ENCODE measurements at regions not wholly inside any gene's neighbourhood (a gene's known extent, or its start where the extent isn't known, plus 50 kb on each side); places are given as distances from the start of the nearest gene placed in this dataset.
"Not testable (repeated sequence)": the region's sequence is repeated elsewhere in the genome, so short reads cannot be mapped to it uniquely, and the experiment has no call there.

DNA sequence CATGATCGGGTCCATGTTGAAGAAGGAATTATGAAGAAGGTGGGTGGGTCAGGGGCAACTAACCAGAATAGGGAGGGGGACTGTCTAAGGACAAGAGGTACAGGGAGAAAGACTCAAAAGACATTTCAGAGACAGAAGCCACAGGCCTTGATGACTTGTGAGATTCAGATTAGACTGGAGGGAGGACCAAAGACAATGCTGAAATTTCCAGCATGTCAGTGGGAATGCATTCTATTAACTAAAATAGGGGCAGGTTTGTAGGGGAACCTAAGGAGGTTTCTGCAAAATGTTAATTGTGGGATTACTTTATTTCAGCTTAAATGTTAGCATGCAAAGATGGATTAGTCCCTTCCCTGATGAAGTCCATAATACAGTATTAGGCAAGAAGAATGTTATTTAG, 141.6 kb upstream of the NBPF26 start:
- H3K9me3 Mint-ChIP-seq; H3K4me1 Mint-ChIP-seq; ATAC-seq (replicated peaks); H3K36me3 Mint-ChIP-seq (ENCODE audit: low read depth); H3K4me3 Mint-ChIP-seq; H3K27me3 Mint-ChIP-seq; H3K27ac Mint-ChIP-seq: not testable (repeated sequence)

DNA sequence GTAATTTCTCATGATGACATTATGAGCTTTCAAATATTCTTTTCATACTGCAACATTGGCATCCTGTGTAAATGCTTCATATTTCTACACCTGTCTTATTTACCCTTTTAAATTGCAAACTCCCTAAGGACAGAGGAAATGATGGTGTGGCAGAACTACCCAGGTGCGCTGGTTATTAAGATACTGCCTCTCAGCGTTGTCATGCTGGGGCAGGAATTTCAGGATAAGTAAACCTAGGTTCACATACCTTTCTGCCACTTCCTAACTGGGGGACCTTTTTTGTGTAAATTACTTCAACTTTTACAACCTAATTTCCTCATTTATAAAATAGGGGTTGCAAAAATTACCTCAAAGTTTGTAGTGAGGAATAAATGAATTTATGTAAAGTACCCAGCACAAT, 137.7 kb upstream of the NBPF26 start:
- H3K9me3 Mint-ChIP-seq; ATAC-seq (replicated peaks); H3K4me3 Mint-ChIP-seq; H3K36me3 Mint-ChIP-seq (ENCODE audit: low read depth); H3K4me1 Mint-ChIP-seq; H3K27ac Mint-ChIP-seq; H3K27me3 Mint-ChIP-seq: not testable (repeated sequence)

DNA sequence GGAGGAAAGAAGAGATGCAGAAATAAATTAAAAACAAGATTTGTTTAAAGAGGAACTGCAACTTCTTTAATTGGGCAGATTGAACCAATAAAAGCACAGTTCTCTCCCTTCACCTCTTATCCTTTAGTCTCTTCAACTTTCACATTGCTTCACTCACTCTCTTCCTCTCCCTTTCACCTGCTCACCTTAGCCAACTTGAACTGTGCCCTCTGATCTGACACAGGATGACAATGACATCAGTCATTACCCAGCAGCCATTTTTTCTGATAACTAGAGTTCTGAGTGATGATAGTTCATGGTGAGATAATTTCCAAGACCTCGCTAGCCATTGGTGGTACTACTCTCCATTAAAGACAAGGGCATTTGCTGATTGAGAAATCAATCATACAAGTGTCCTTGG, 134.9 kb upstream of the NBPF26 start:
- H3K27me3 Mint-ChIP-seq; H3K27ac Mint-ChIP-seq; ATAC-seq (replicated peaks): not testable (repeated sequence)

DNA sequence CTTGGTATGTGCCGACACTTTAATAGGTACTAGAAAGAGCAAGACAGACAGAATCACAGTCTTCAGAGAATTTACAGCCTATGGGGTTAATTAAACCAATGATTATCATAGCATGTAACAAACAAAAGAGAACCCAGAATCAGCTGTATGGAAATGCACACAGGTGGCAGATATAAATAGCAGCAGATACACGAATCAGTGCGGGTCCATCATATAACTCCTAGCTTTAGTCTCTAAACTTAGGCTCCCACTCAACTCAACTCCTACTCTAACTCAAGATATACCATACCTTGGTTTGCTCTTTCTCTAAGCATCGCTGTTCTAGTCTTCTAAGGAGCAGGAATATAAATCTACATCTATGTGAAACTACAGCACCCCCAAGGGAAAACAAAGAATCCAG, 132.0 kb upstream of the NBPF26 start:
- not testable (repeated sequence) for H3K4me3 Mint-ChIP-seq, H3K4me1 Mint-ChIP-seq, H3K9me3 Mint-ChIP-seq

More for the DNA sequence above, 134.9 kb upstream of the NBPF26 start:
- H3K4me1 Mint-ChIP-seq; H3K36me3 Mint-ChIP-seq (ENCODE audit: low read depth); H3K4me3 Mint-ChIP-seq; H3K9me3 Mint-ChIP-seq: not testable (repeated sequence)

DNA sequence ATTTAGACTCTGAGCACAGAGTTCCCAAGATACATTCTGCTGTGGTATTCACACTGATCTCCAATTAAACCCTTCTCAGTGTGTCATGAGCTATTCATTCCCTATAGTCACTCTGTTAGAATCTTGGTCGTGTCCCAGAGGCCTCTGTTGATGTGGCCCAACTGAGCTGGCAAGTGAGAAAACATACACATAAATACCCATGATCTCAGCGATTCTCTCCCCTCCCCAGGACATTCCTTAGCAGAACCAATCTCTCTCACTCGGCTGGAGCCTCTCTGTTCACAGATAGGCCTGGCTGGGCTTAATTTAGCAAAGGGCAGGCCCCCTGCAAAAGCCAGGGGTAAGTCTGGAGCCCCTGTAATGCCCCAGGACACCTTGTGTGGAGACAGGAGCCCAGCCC, 130.8 kb upstream of the NBPF26 start:
- H3K4me3 Mint-ChIP-seq; H3K36me3 Mint-ChIP-seq (ENCODE audit: low read depth); H3K9me3 Mint-ChIP-seq; H3K4me1 Mint-ChIP-seq; H3K27me3 Mint-ChIP-seq; ATAC-seq (replicated peaks); H3K27ac Mint-ChIP-seq: not testable (repeated sequence)

More for the DNA sequence above, 132.0 kb upstream of the NBPF26 start:
- not testable (repeated sequence) for H3K27ac Mint-ChIP-seq; H3K27me3 Mint-ChIP-seq; H3K36me3 Mint-ChIP-seq (ENCODE audit: low read depth); ATAC-seq (replicated peaks)

DNA sequence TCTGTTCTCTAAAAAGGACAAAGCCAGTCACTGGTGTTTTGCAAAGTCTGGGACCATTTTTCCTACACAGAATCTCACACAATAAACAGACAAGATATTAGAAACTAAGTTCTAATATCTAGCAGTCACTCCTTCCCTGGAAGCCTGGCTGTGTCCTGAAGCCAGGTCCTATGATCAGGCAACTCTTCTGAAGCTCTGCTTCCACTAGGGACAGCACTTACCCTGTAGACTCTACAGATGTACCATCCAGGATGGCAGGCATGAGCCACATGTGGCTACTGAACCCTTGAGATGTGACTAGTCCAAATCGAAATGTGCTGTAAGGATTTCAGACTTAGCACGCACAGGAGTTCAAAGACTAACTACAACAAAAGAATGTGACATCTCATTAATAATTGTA, 130.1 kb upstream of the NBPF26 start:
- ATAC-seq (replicated peaks) = not testable (repeated sequence)

DNA sequence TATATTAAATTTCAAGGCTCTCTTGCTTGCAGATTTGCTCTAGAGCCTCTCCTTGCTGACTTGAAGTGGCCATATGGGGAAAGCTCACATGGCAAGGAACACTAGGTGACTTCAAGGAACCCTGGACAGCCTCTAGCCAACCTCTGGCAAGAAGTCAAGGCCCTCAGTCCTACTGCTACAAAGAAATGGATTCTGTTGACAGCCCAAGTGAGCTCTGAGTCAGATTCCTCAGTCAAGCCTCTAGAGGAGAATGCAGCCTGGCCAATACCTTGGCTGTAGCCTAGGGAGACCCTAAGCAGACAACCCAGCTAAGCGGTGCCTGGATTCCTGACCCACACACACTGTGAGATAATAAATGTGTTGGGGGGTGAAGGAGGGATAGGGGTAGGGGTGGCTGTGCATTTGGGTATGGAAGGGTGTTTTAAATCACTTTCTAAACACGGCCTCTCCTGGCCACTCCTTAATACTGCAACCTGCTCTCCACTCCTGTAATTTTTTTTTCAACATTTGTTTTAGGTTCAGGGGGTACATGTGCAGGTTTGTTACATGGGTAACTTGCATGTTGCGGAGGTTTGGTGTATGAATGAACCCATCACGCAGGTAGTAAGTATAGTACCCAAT, 125.3 kb upstream of the NBPF26 start:
- H3K36me3 Mint-ChIP-seq (ENCODE audit: low read depth); H3K9me3 Mint-ChIP-seq; ATAC-seq (replicated peaks); H3K4me1 Mint-ChIP-seq; H3K27me3 Mint-ChIP-seq; H3K27ac Mint-ChIP-seq; H3K4me3 Mint-ChIP-seq: not testable (repeated sequence)

More for the DNA sequence above, 130.1 kb upstream of the NBPF26 start:
- H3K9me3 Mint-ChIP-seq; H3K27ac Mint-ChIP-seq; H3K4me1 Mint-ChIP-seq; H3K27me3 Mint-ChIP-seq; H3K4me3 Mint-ChIP-seq; H3K36me3 Mint-ChIP-seq (ENCODE audit: low read depth): not testable (repeated sequence)

DNA sequence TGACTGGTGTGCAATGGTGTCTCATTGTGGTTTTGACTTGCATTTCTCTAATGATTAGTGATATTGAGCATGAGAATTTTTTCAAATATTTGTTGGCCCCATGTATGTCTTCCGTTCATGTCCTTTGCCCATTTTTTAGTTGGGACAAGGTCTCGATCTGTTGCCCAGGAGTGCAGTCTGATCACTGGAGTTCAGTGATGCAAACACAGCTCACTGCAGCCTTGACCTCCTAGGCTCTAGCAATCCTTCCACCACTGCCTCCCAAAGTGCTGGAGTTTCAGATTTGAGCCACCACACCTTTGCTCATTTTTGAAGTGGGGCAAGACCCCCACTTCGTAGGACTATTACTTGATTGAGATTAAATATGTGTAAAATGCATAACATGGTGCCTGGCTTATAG, 124.2 kb upstream of the NBPF26 start:
- H3K27me3 Mint-ChIP-seq; H3K4me1 Mint-ChIP-seq; H3K27ac Mint-ChIP-seq; ATAC-seq (replicated peaks); H3K4me3 Mint-ChIP-seq; H3K36me3 Mint-ChIP-seq (ENCODE audit: low read depth); H3K9me3 Mint-ChIP-seq: not testable (repeated sequence)

DNA sequence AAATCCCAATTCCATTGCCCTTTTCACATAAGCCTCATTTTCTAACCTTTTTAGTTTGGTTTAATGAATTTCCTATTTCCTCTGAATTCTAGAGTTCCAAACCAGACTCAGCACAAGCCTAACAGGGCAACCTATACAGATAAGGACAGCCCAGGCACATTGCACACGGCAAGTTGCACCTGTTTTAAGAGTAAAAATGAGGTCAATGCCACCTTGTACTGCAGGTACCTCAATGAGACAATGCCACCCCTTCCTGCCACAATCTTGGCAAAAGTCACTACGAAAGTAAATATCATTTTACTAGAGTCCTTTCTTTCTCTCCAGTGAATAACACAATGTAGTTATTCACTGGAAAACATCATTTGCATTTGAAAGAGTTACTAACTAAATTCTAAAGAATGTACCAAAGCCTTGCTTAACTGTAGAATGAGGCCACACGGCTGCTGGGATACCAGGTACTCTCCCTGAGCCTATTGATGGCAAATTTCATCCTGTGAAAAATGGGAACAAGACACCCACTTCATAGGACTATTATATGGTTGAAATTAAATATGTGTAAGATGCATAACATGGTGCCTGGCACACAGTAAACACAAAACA, 123.2 kb upstream of the NBPF26 start:
- H3K27me3 Mint-ChIP-seq; ATAC-seq (replicated peaks); H3K4me3 Mint-ChIP-seq; H3K4me1 Mint-ChIP-seq; H3K27ac Mint-ChIP-seq; H3K36me3 Mint-ChIP-seq (ENCODE audit: low read depth); H3K9me3 Mint-ChIP-seq: not testable (repeated sequence)

DNA sequence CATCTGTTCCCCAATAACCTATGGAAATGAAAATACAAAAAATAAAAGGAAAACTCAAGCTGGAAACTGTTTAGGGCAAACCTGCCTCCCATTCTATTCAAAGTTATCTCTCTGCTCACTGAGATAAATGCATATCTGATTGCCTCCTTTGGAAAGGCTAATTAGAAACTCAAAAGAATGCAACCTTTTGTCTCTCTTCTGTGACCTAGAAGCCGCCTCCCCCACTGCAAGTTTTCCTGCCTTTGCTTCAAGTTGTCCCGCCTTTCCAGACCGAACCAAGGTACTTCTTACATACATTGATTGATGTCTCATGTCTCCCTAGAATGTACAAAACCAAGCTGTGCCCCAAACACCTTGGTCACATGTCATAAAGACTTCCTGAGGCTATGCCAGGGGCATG, 115.9 kb upstream of the NBPF26 start:
- not testable (repeated sequence) for H3K9me3 Mint-ChIP-seq; H3K4me1 Mint-ChIP-seq; ATAC-seq (replicated peaks); H3K36me3 Mint-ChIP-seq (ENCODE audit: low read depth); H3K4me3 Mint-ChIP-seq; H3K27ac Mint-ChIP-seq; H3K27me3 Mint-ChIP-seq

DNA sequence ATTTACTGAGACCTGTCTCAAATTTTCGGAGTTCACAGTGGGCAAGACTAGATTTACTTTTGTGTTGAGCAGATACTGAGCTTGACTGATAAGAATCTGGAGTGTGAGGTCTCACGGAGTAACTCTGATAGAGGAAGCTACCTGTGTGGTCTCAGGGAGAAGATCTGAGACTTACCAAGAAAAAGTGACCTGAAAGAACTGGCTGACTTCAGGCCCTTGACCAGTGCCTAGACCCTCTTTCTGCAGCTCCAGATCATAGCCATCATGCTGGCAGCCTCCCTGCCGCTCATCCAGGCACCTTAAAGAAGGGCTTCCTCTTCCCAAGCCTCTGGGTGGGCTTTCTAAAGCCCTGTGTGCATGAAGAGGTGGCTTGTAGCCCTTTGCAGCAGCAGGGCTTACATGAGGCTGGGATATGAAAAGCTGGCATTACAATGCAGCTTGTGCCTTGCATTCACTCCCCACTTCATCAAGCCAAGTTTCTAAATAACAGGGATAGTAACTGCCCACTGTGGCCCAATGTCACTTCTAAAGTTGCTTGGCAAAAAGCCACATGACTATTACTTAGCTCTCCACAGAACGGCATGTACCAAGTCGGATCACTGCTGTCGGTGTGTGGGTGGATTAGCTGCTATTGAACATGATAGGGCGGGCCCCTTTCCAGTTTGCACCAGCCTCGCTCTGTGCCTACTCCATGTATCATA, 115.3 kb upstream of the NBPF26 start:
- not testable (repeated sequence) for H3K36me3 Mint-ChIP-seq (ENCODE audit: low read depth); H3K27ac Mint-ChIP-seq; H3K9me3 Mint-ChIP-seq; H3K4me3 Mint-ChIP-seq; H3K4me1 Mint-ChIP-seq; H3K27me3 Mint-ChIP-seq
- peak; percentile 35 for ATAC-seq (replicated peaks)

DNA sequence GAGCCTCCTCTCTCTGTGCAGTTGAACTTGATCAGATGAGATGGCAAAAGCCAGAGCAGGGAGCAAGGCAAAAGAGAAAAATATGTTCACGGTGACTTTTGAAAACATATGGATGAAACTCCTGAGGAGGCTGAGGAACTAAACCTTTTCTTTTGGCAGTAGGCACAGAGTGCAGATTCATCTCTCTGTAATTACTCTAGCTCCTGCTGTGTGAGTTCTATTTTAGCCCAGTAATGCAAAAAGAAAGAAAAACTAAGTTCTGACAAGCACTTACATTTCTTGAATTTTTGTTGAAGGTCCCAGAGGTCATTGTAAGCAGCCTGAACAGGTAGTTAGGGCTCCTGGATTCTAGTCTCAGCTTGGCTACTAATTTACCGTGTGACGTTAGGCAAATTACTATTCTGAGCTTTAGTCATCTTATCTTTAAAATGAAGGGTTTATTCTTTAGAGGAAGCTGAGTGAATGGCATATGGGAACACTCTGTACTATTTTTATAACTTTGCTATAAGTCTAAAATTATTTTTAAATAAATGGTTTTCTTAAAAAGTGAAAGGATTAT, 114.7 kb upstream of the NBPF26 start:
- not testable (repeated sequence) for H3K36me3 Mint-ChIP-seq (ENCODE audit: low read depth); H3K9me3 Mint-ChIP-seq; H3K27ac Mint-ChIP-seq; ATAC-seq (replicated peaks); H3K4me3 Mint-ChIP-seq; H3K4me1 Mint-ChIP-seq; H3K27me3 Mint-ChIP-seq

DNA sequence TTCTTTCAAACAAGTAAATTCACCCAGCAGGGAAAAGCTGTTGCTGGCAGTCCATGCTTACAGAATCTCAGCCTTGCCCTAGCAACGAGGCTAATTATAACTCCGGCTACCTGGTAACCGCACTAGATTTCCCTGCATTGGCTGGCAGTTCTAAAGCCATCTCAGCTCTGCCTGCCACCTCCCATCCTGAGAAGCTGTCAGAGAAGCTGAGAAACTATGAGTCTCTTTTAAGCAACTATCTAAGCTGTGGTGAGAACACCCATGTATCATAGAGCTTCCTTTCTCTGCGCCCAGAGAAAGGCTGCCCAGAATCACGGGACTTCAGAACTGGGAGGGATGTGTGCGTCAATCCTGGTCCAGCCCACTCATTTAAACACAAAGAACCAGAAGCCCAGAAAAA, 113.9 kb upstream of the NBPF26 start:
- not testable (repeated sequence) for H3K27ac Mint-ChIP-seq; H3K9me3 Mint-ChIP-seq; H3K36me3 Mint-ChIP-seq (ENCODE audit: low read depth); H3K4me3 Mint-ChIP-seq; H3K4me1 Mint-ChIP-seq; H3K27me3 Mint-ChIP-seq
- peak; percentile 53 for ATAC-seq (replicated peaks)

DNA sequence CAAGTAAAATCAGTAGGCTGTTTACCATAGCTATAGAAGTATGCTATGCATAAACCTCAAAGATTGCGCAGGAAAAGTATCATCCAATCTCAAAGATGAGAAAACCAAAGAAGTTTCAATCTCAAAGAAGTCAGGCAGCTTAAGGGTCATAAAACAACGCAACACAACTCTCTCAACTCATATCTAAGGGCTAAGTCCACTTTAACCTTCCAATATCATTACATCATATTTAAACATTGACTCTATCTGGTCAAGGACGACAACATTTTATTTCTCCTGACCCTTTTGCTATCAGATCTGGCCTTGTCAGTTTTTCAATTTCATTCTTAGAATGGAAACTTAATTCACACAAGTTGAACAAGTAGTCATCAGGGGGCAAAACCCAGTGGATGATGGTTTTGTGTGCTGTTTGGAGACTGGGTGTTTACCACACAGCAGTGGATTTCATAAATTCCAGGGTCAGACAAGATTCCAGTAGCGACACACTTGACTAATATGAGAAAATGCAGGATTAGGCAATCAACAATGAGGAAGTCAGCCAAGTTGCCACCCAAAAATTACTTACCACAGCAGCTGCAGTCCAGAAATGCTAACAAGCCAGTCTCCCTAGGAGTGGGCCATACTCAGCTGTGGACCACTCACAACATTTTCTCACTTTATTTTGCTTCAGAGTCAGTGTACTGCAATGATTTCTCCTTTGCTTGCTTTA, 108.7 kb upstream of the NBPF26 start:
- H3K4me1 Mint-ChIP-seq; H3K9me3 Mint-ChIP-seq; H3K27ac Mint-ChIP-seq; H3K36me3 Mint-ChIP-seq (ENCODE audit: low read depth); ATAC-seq (replicated peaks); H3K27me3 Mint-ChIP-seq; H3K4me3 Mint-ChIP-seq: not testable (repeated sequence)

DNA sequence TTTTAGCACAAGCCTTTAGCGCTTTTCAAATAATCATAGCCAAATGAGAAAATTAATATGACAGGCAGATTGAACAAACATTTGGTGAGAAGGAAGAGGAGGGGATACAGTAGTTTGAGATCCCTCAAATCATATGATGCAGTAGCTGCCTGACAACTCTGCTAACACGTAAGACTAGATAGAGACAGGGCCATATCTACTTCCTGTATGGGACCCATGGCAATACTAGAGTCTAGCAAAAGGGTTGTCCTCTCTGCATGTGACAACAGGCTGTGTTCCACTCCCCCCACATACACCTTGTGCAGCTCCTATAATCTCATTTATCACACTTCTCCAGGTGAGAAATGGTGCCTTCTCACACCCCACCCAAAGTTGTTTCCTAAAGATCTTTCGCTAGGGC, 106.3 kb upstream of the NBPF26 start:
- not testable (repeated sequence) for H3K4me1 Mint-ChIP-seq; H3K36me3 Mint-ChIP-seq (ENCODE audit: low read depth); H3K27me3 Mint-ChIP-seq; H3K27ac Mint-ChIP-seq; H3K9me3 Mint-ChIP-seq; H3K4me3 Mint-ChIP-seq; ATAC-seq (replicated peaks)

Measured in activated T-helper 17 cell treated with anti-CD3 and anti-CD28 coated beads, Interleukin-2, amount 50 U/mL, for 72 hours (primary cell).